HepG2 (cell line): ENCODE measurements at regions not wholly inside any gene's neighbourhood (a gene's known extent, or its start where the extent isn't known, plus 50 kb on each side); places are given as distances from the start of the nearest gene placed in this dataset.

Source experiments
- ATAC-seq: fragments of 200-7000 bp; cut with Tn5 transposase; 3 replicates; pipeline ENCODE4 v1.9.1; 2020; ENCODE audit warnings: mild to moderate bottlenecking, moderate library complexity
- BruUV-seq: library from RNA; stranded (reverse); fragments of 400-500 nt; replicated peaks from 2 replicates; lab custom pipeline; 2021; lab: Mats Ljungman, UMichigan
- CTCF ChIA-PET: fragments of 300-600 bp; formaldehyde crosslinking; extraction: SDS; loops from one replicate; lab custom pipeline; 2021; ENCODE audit warnings: low total read pairs, inconsistent platforms, low intra/inter-chr PET ratio; lab: Yijun Ruan, JAX
- POLR2A ChIA-PET: fragments of 350-600 bp; sonication (Branson Sonifier 250); formaldehyde crosslinking; loops from one replicate; lab custom pipeline; 2020; ENCODE audit warnings: antibody characterized with exemption, inconsistent platforms; lab: Yijun Ruan, JAX
- DNase-seq: peaks from one replicate; pipeline ENCODE4 v3.0.0-alpha.2; 2015; ENCODE audit warnings: low spot score
- FAIRE-seq: peaks from 3 replicates; lab custom pipeline; 2011; peaks lifted over from hg19 to GRCh38; lab: Jason Lieb, UNC
- H2AFZ ChIP-seq: one replicate; pipeline ENCODE4 v1.6.1; 2011; ENCODE audit warnings: low read length, inconsistent platforms
- H3K27ac ChIP-seq: fragments of 300-600 bp; 3 replicates; pipeline ENCODE4 v1.8.0; 2011; ENCODE audit warnings: mixed run types, mild to moderate bottlenecking, mixed read lengths, low read length, inconsistent platforms; ENCODE audit not compliant: insufficient read depth; ENCODE audit errors: extremely low read length
- H3K27me3 ChIP-seq, 2 experiments: fragments of 200-600 bp in 1 of 2; 2 replicates in 1 of 2; 3 replicates in 1 of 2; pipeline versions ENCODE4 v1.6.0 to v1.8.0; 2011; ENCODE audit warnings: low read length in 2 of 2, mild to moderate bottlenecking in 2 of 2, moderate library complexity in 2 of 2, inconsistent platforms in 1 of 2; ENCODE audit not compliant: insufficient read depth in 2 of 2, control insufficient read depth in 1 of 2
- H3K36me3 ChIP-seq, 2 experiments: fragments of 200-600 bp in 1 of 2; replicated peaks in 1 of 2; 2 replicates in 1 of 2; 3 replicates in 1 of 2; pipeline versions ENCODE4 v1.5.1 to v1.8.0; 2011; ENCODE audit warnings: low read length in 2 of 2, inconsistent platforms in 1 of 2; ENCODE audit not compliant: insufficient read depth in 2 of 2, control insufficient read depth in 1 of 2
- H3K4me1 ChIP-seq: 2 replicates; pipeline ENCODE4 v1.5.1; 2012; ENCODE audit warnings: low read length, inconsistent platforms; ENCODE audit not compliant: insufficient read depth
- H3K4me2 ChIP-seq: 2 replicates; pipeline ENCODE4 v1.6.0; 2011; ENCODE audit warnings: low read depth, low read length, inconsistent platforms
- H3K4me3 ChIP-seq, 3 experiments: fragments of 200-600 bp in 1 of 3; sonication (generic), shearing (Covaris generic) in 1 of 3; replicated peaks in 1 of 3; 2 replicates each; pipeline ENCODE4 v1.5.1; 2011 to 2016; ENCODE audit warnings: low read length in 3 of 3, inconsistent platforms in 2 of 3, low read depth in 2 of 3, mild to moderate bottlenecking in 2 of 3, control low read depth in 1 of 3, mixed read lengths in 1 of 3; ENCODE audit not compliant: insufficient read depth in 1 of 3
- H3K79me2 ChIP-seq: one replicate; pipeline ENCODE4 v1.6.1; 2011; ENCODE audit warnings: low read length, inconsistent platforms; ENCODE audit not compliant: insufficient read depth
- H3K9ac ChIP-seq: 2 replicates; pipeline ENCODE4 v1.6.0; 2011; ENCODE audit warnings: mild to moderate bottlenecking, low read depth, low read length, inconsistent platforms; ENCODE audit not compliant: insufficient read depth
- H3K9me3 ChIP-seq: 2 replicates; pipeline ENCODE4 v1.5.1; 2012; ENCODE audit warnings: mild to moderate bottlenecking, low read length
- H4K20me1 ChIP-seq: 2 replicates; pipeline ENCODE4 v1.6.0; 2011; ENCODE audit warnings: inconsistent platforms, mild to moderate bottlenecking, low read length, moderate library complexity; ENCODE audit not compliant: insufficient read depth
- ARID2 ChIP-seq: sonication (generic); formaldehyde crosslinking; IDR thresholded peaks from 2 replicates; pipeline ENCODE4 v1.8.1; 2022; ENCODE audit warnings: mild to moderate bottlenecking, missing genetic modification reagents, borderline replicate concordance
- FOXC1 ChIP-seq: sonication (generic); formaldehyde crosslinking; IDR thresholded peaks from 2 replicates; pipeline ENCODE4 v1.8.0; 2022; ENCODE audit warnings: mild to moderate bottlenecking, missing genetic modification reagents, borderline replicate concordance
- KDM1A ChIP-seq: IDR thresholded peaks from 2 replicates; pipeline ENCODE4 v1.6.1; 2016; ENCODE audit warnings: missing compliant biosample characterization
- KLF6 ChIP-seq: IDR thresholded peaks from 2 replicates; pipeline ENCODE4 v1.8.0; 2016; ENCODE audit warnings: missing biosample characterization, missing genetic modification reagents
- KMT2B ChIP-seq: IDR thresholded peaks from 2 replicates; pipeline ENCODE4 v1.6.1; 2016; ENCODE audit warnings: missing genetic modification reagents, missing compliant biosample characterization
- PAWR ChIP-seq: sonication (generic); formaldehyde crosslinking; IDR thresholded peaks from 2 replicates; pipeline ENCODE4 v1.4.0; 2020; ENCODE audit warnings: missing genetic modification reagents, mild to moderate bottlenecking, borderline replicate concordance
- PAXIP1 ChIP-seq: sonication (generic); formaldehyde crosslinking; conservative IDR thresholded peaks from 2 replicates; pipeline ENCODE4 v1.4.0; 2020; ENCODE audit warnings: mild to moderate bottlenecking, missing genetic modification reagents, moderate library complexity
- PCBP2 ChIP-seq: fragments of 200-400 bp; formaldehyde crosslinking; optimal IDR thresholded peaks from 2 replicates; pipeline ENCODE3; 2018; ENCODE audit warnings: low read length, low read depth; ENCODE audit not compliant: poor library complexity, severe bottlenecking
- POGK ChIP-seq: sonication (generic); formaldehyde crosslinking; conservative IDR thresholded peaks from 2 replicates; pipeline ENCODE4 v1.8.0; 2022; ENCODE audit warnings: mild to moderate bottlenecking, moderate library complexity, missing genetic modification reagents
- RBAK ChIP-seq: sonication (generic); formaldehyde crosslinking; IDR thresholded peaks from 2 replicates; pipeline ENCODE4 v1.5.1; 2020; ENCODE audit warnings: mild to moderate bottlenecking, missing genetic modification reagents
- RCOR2 ChIP-seq: IDR thresholded peaks from 2 replicates; pipeline ENCODE4 v1.6.1; 2016; ENCODE audit warnings: missing biosample characterization, missing genetic modification reagents
- STAG1 ChIP-seq: sonication (generic); formaldehyde crosslinking; IDR thresholded peaks from 2 replicates; pipeline ENCODE4 v1.4.0; 2020; ENCODE audit warnings: missing genetic modification reagents
- SUZ12 ChIP-seq: fragments of 150-350 bp; IDR thresholded peaks from 2 replicates; pipeline ENCODE4 v1.6.1; 2014; ENCODE audit warnings: low read depth, low read length
- TSC22D2 ChIP-seq: sonication (generic); formaldehyde crosslinking; IDR thresholded peaks from 2 replicates; pipeline ENCODE4 v1.5.1; 2020; ENCODE audit warnings: missing genetic modification reagents, mild to moderate bottlenecking, borderline replicate concordance
- ZFP36 ChIP-seq: fragments of 150-350 bp; IDR thresholded peaks from 2 replicates; pipeline ENCODE4 v1.6.1; 2018; ENCODE audit warnings: borderline replicate concordance, low read length, low read depth; ENCODE audit not compliant: partially characterized antibody
- ZHX1 ChIP-seq: sonication (generic); formaldehyde crosslinking; IDR thresholded peaks from 2 replicates; pipeline ENCODE4 v1.8.1; 2022; ENCODE audit warnings: low read depth, mild to moderate bottlenecking, missing genetic modification reagents
- ZNF274 ChIP-seq: sonication (generic); formaldehyde crosslinking; IDR thresholded peaks from 2 replicates; pipeline ENCODE4 v1.5.1; 2020; ENCODE audit warnings: mild to moderate bottlenecking, missing genetic modification reagents
- ZNF329 ChIP-seq: sonication (generic); formaldehyde crosslinking; IDR thresholded peaks from 2 replicates; pipeline ENCODE4 v1.9.0; 2021; ENCODE audit warnings: low read depth, mild to moderate bottlenecking, missing genetic modification reagents
- in situ Hi-C: cut with HindIII; loops from 2 replicates; pipeline ENCODE4 v1.10.0; 2017; ENCODE audit warnings: low pct_unique_long_range_greater_than_20kb; ENCODE audit not compliant: extremely low pct_ligation_motif_present
- intact Hi-C: fragments of 100-400 bp; cut with micrococcal nuclease; formaldehyde crosslinking; loops from one replicate; pipeline ENCODE4 v1.10.0; 2022; ENCODE audit not compliant: unreplicated experiment

GRCh38 chr3:68403741-68404140 lies 528.6 kb downstream of the TAFA4 start:
- H3K9me3 ChIP-seq, result no peaks in the 10 kb centered on the region
- no peaks in the 10 kb centered on the region for H4K20me1 ChIP-seq
- no peaks in the 10 kb centered on the region for H3K27me3 ChIP-seq
- H3K4me2 ChIP-seq, result no peak overlapping the region
- no peak overlapping the region for H3K27ac ChIP-seq
- no peak overlapping the region for H3K9ac ChIP-seq
- H3K36me3 ChIP-seq, result no peaks in the 10 kb centered on the region
- H3K4me1 ChIP-seq, result no peaks in the 10 kb centered on the region
- FAIRE-seq (no peak), ATAC-seq (no peak), DNase-seq (no peak)
- TF ChIP-seq POGK (CRISPR knock-in tag), result no peak
- no peak for TF ChIP-seq RBAK
- TF ChIP-seq ZNF329, result no peak
- no peak for TF ChIP-seq PAWR
- no peak for TF ChIP-seq ARID2
- TF ChIP-seq KLF6 (CRISPR knock-in tag), result no peak
- TF ChIP-seq PAXIP1 (CRISPR knock-in tag), result no peak
- TF ChIP-seq ZFP36, result no peak
- no peak for TF ChIP-seq PCBP2
- TF ChIP-seq SUZ12, result no peak
- no peak for TF ChIP-seq KDM1A (CRISPR knock-in tag)
- no peak for TF ChIP-seq ZNF274 (CRISPR knock-in tag)
- no peak for TF ChIP-seq FOXC1 (CRISPR knock-in tag)
- TF ChIP-seq STAG1 (CRISPR knock-in tag), result no peak
- TF ChIP-seq TSC22D2, result no peak
- no peak for TF ChIP-seq RCOR2
- TF ChIP-seq ZHX1, result no peak
- no peak for TF ChIP-seq KMT2B (CRISPR knock-in tag)
- ChIA-PET CTCF (no interaction called here), POLR2A (no interaction called here)
- no peak overlapping the region for H3K4me3 ChIP-seq
- in situ Hi-C loops (no loop called here), intact Hi-C loops (no loop called here)
- BruUV-seq, result no TSS peak
- H3K79me2 ChIP-seq, result no peaks in the 10 kb centered on the region
- H2AFZ ChIP-seq, result no peak overlapping the region
